Stimulated activated CD4-positive, alpha-beta T cell treated with anti-CD3 and anti-CD28 coated beads, Interleukin-12 subunit alpha, Interleukin-12 subunit beta, amount 100 ng/mL, for 48 hours (primary cell): ENCODE measurements at regions not wholly inside any gene's neighbourhood (a gene's known extent, or its start where the extent isn't known, plus 50 kb on each side); places are given as distances from the start of the nearest gene placed in this dataset.
"Not testable (repeated sequence)": the region's sequence is repeated elsewhere in the genome, so short reads cannot be mapped to it uniquely, and the experiment has no call there.

Source experiments
- DNase-seq, 3 donors: peaks; one replicate each; pipeline ENCODE4 v3.0.0-alpha.2; 2020; ENCODE audit warnings: low read depth in 2 of 3, low spot score in 1 of 3

- DNase-seq = no peak
These were observed 190.3 kb upstream of the TAB2 start for GRCh38 chr6:149127212-149127611.

DNA sequence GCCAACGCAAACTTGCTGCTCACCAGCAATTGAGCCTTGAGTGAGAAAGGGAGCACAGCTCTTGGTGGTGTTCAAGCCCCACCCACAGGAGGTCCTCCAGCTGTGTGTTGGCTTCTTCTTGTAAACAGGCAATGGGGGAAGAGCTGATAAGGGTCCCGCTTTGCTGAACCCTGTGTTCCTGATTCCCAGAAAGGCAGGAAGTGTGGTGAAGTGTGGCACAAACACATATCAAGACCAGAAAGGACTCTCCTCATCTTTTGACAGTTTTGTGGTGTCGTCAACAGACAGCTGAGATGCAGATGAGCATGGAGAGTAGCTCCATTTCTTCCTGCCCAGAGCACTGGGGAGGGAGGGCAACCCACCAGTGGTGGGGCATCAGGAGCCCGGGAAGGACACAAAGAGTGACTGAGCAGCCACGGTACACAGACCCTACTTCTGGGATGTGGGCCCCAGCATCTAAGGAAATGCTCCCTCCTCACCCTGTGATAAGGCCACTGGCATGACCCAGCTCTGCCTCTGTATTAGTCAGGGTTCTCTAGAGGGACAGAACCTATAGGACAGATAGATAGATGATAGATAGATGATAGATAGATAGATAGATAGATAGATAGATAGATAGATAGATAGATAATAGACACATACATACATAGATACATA lies 188.9 kb upstream of the TAB2 start:
- DNase-seq = no peak

GRCh38 chr6:149129371-149130077 lies 188.0 kb upstream of the TAB2 start:
- DNase-seq = no peak

- no peak for DNase-seq
These were observed 187.4 kb upstream of the TAB2 start for GRCh38 chr6:149130090-149130489.

GRCh38 chr6:149130508-149130907 lies 187.0 kb upstream of the TAB2 start:
- no peak for DNase-seq

DNA sequence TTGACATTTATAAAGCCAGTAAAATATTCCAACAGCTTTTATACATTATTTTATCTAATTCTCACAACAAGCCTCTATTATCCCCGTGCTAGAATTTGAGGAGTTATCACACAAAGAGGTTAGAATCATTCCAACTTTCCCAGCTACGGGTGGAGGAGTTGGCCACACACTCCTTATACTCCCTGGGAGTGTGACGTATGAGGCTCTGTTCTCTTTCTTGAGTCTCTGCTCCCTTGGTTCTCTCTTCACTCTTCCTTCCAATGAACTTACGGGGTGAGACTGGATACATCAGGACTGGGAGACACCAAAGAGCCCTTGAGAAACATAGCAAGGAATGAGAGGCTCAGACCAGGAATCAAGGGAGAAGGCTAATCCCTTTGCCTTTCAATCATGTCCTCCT lies 185.6 kb upstream of the TAB2 start:
- DNase-seq = no peak

DNA sequence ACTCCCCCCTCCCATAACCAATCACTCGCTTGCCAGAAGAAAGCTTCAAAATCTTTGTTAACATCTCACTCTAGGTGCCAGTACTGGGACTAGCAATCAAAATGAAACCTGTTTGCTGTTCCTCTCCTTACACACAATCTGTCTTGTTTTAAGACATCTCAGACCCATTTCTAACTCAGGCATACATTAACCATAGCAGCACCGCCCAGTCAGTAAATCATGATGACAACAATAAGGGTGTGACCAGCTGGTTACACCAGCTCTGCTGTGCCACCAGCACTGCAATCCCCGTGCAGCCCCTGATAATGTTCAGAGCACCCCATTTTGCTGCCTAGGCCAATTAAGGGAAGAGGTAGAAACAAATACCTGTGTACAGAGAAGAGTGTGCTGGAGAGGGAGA lies 185.2 kb upstream of the TAB2 start:
- DNase-seq = no peak

DNA sequence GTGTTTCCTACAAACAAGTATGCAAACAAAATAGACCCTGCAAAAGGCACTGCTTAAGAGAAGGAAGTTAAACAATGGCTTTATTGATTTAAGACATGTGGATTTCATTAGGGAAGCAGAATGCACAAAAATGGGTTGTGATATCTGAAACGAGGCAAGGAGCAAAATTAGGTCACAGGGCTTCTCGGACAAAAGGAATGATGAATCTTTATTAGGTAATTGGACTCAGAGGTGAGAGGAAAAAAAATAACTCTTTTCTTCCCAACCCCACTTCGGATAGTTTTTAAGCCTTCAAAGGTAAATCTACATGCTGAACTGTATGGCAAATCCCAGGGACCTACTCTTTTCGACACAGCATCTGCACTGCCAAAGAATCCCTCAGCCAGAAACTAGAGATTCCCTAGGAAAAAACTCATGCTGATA lies 183.0 kb upstream of the TAB2 start:
- no peak for DNase-seq

DNA sequence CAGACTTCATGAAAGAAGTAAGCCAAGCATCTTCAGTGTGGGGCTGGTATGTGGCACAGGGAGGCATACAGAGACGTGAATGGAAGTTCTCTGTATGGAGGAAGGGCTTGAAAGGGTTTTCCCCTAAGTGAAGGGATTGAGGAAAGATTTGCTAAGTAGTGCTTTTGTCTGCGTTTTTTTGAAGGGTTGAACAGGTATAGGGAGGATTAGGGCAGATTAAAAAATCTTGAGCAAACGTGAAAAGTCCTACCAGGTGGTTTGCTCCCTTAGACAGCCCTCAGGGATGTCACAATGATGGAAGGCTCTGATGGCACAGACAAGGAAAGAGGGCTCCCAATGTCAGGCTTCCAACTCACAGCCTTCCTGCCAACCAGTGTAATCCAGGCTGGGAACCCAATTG lies 181.7 kb upstream of the TAB2 start:
- DNase-seq = no peak

DNA sequence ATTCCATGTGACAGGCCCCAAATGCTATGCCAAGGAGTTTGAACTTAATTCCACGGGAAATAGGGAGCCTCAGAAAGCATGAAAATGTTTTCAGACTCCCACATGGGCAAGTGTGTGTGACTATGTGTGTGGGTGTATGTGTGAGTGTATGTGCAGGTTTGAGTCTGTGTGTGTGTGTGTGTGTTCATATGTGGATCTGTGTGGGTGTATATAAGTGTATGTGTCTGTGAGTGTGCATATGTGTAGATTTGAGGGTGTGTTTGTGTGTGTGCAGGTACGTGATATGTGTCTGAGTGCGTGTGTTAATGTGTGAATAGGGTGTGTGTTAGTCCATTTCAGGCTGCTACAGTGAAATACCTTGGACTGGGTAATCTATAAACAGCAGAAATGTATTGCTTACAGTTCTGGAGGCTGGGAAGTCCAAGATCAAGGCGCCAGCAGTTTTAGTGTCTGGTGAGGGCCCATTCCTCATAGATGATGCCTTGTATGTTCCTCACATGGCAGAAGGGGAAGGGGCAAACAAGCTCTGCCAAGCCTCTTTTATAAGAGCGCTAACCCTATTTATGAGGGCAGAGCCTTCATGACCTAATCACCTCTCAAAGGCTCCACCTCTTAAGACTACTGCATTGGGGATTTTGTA lies 181.1 kb upstream of the TAB2 start:
- no peak for DNase-seq

DNA sequence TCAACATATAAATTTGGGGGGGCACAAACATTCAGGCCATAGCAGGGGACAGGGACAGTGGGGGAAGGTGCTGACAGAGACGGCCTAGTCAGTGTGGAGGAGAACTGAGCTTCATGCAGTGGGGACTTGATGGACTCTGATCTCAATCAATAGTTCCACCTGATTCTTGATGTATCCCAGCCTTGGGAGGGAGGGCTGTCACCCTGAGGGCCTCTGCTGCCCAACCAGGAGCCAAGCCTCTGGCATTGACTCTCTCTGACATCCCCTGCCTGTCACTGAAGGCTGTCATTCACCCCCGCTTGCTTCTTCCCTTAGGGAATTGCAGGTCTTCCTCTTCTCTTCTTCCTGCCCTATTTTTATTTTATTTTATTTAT lies 180.6 kb upstream of the TAB2 start:
- DNase-seq = no peak

GRCh38 chr6:149137594-149137993 lies 179.9 kb upstream of the TAB2 start:
- DNase-seq = no peak

DNA sequence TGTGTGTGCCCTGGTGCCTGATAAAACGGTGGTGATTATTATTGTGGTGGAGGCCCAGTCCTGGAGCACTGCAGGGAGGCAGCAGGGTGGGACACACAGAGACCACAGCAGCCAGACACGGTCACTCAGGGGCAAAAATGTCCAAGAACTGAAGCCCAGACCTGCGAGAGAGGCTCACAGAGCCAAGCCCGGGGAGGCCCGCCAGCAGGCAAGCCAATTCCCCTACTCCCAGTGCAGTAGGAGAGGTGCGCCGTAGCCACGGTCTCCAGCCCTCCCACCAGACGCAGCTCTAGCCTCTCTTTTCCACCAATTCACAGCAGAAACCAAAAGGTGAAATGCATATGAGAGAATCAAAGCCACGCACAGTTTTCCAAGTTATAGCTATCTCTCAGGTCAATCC lies 179.4 kb upstream of the TAB2 start:
- DNase-seq = no peak

DNA sequence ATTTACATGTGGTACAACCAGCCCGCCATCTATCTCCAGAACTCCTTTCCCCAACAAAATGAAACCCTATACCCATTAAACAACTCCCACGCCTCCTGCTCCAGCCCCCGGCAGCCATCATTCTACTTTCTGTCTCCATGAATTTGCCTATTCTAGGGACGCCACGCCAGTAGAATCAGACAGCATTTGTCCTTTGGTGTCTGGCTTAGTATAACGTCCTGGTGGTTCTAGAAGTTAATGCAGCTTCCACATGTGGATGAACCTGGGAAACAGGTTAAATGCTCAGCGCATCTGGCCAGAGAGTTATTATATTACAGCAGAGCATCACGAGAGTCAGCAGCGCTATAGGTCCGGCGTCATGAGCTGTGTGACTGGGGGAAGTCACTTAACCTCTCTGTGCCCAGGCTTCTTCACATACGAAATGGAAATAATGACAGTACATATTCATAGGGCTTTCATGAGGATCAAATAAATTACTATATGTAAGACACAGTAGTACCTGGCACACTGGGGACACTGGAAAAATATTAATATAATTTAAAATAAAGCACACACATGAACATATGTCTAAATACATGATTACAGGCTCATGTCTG lies 178.7 kb upstream of the TAB2 start:
- no peak for DNase-seq

DNA sequence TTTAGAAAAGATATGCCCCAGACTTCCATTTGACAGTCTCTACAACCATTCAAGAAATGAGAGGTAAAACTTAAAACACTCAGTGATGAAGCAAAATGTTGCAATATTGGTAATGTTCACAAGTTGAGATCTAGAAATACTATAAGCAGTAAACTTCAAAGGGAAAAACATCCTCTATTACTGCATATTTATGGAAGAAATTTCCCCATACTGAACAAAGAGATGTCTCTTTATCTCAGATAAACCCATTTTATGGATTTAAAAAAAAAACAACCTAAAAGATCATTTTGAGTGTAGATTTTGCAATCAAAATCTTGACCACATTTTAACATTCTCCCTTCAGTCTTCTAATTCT lies 177.8 kb upstream of the TAB2 start:
- DNase-seq = no peak

GRCh38 chr6:149140137-149140909 lies 177.2 kb upstream of the TAB2 start:
- DNase-seq = peak in 2 of 3 donors; percentile 55 to 65

DNA sequence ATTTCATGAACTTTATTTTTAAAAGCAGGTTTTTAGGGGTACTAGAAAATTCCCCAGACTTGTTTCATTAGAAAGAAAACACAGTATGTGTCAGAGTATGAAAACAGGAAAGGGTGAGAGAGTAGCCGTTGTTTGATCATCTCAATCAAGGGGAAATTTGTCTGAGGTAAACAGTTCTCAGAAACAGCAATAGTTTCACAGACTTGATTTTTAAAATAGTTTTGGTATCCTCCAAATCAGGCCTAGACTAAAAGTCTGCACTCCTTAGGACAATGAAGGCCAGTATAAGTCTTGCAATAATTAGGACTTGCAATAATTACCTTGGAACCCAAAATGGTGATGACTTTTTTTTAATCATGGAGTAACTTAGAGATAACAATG lies 176.6 kb upstream of the TAB2 start:
- no peak for DNase-seq

- DNase-seq = no peak
These were observed 174.5 kb upstream of the TAB2 start for GRCh38 chr6:149142924-149143429.

- DNase-seq = not testable (repeated sequence)
These were observed 171.7 kb upstream of the TAB2 start for GRCh38 chr6:149145800-149146199.

DNA sequence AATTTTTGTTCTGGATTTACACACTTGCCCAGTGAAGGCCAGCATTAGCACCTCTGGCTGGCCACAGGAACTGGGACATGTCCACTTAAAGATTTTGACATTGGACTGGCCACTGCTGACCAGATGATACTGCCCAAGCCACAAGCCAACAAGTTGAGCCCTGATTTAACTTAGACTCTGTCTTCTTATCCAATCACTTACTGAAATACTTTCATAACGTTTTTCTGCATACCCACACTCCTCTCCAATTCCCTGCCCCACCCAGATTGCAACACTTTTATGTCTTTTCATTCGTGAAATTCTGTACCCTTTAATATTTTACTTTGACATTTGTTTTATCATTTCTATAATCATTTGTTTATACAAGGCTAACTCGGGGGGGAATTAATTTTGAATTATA lies 170.3 kb upstream of the TAB2 start:
- no peak for DNase-seq

GRCh38 chr6:149147938-149148718 lies 169.4 kb upstream of the TAB2 start:
- no peak for DNase-seq
